ENCODE measurements at regions not wholly inside any gene's neighbourhood (a gene's known extent, or its start where the extent isn't known, plus 50 kb on each side); places are given as distances from the start of the nearest gene placed in this dataset.

- no peak for TF ChIP-seq ZNF687 (IDR thresholded peaks at IDR 0.05)
- TF ChIP-seq SIN3A (IDR thresholded peaks at IDR 0.05; ENCODE audit: low read depth, low read length): no peak
Measured at GRCh38 chr1:29865051-29865450, 628.7 kb downstream of the PTPRU start (continued).

- H3K4me3 ChIP-seq: no peak overlapping the region
- POLR2A ChIA-PET: no interaction called here
- in situ Hi-C loops (cut with MboI): no loop called here
- no peak for ATAC-seq
- no peak for DNase-seq (ENCODE audit: low read depth, low spot score)
- H3K36me3 ChIP-seq (ENCODE audit: control insufficient read depth in 2 of 2, insufficient read depth in 2 of 2, low read length in 1 of 2): no peaks in the 10 kb centered on the region
- H3K27ac ChIP-seq (ENCODE audit: control insufficient read depth, insufficient read depth): no peak overlapping the region
- RAD21 ChIA-PET (ENCODE audit: unreplicated experiment): no interaction called here
- intact Hi-C loops (cut with micrococcal nuclease; ENCODE audit: unreplicated experiment): no loop called here
- H3K4me1 ChIP-seq (ENCODE audit: control insufficient read depth, insufficient read depth, low read length): no peaks in the 10 kb centered on the region
- H3K27me3 ChIP-seq (replicated peaks in 1 of 2; ENCODE audit: control insufficient read depth in 2 of 2, insufficient read depth in 2 of 2, low read length in 1 of 2): no peaks in the 10 kb centered on the region
- TF ChIP-seq NFYB (IDR thresholded peaks at IDR 0.05; ENCODE audit: insufficient read depth, low read depth, low read length): peak; percentile 29; the same call in 1 of the 2 replicates
- TF ChIP-seq SMAD5 (IDR thresholded peaks at IDR 0.05; ENCODE audit: low read depth): no peak
- H3K4me2 ChIP-seq (ENCODE audit: control insufficient read depth, insufficient read depth): no peak overlapping the region
- H2AFZ ChIP-seq (ENCODE audit: control insufficient read depth, low read depth, low read length): no peak overlapping the region
- CTCF ChIA-PET: interaction anchor here (0.6 kb wide), 1 partner anchor 490 kb away, joined by 3 read pairs; no protein-coding TSS in a partner anchor
- H4K20me1 ChIP-seq (ENCODE audit: control insufficient read depth, insufficient read depth): no peaks in the 10 kb centered on the region
- BruUV-seq (replicated peaks): no TSS peak
- FAIRE-seq: no peak
- peaks cover 2% of the 10 kb centered on the region; the same call in 1 of the 3 replicates for H3K9me3 ChIP-seq (replicated peaks; ENCODE audit: control insufficient read depth, insufficient read depth, low read length)
- WGBS (ENCODE audit: insufficient coverage, insufficient replicate concordance, low lambda C conversion rate, missing lambda C conversion rate): 46% methylated on average over 5 of the region's 5 CpGs
- H3K79me2 ChIP-seq (ENCODE audit: control insufficient read depth, insufficient read depth, low read length): no peaks in the 10 kb centered on the region
- SMC1A ChIA-PET (ENCODE audit: uncharacterized antibody, unreplicated experiment): no interaction called here
- H3K9ac ChIP-seq (ENCODE audit: control insufficient read depth, insufficient read depth, low read length): no peak overlapping the region
Measured at GRCh38 chr1:29864431-29865022, 628.2 kb downstream of the PTPRU start.
